Thyroid gland (tissue), 4 donors: ENCODE measurements at regions not wholly inside any gene's neighbourhood (a gene's known extent, or its start where the extent isn't known, plus 50 kb on each side); places are given as distances from the start of the nearest gene placed in this dataset.

Experiments
- DNase-seq, 2 donors: peaks; one replicate each; pipeline ENCODE4 v3.0.0-alpha.2; 2019
- H3K27ac ChIP-seq, 3 donors: fragments of 200-600 bp; sonication (generic); 1 replicate in 2 of 3; 2 replicates in 1 of 3; pipeline ENCODE4 v1.5.1; 2016 to 2019; ENCODE audit warnings: mild to moderate bottlenecking in 1 of 3, moderate library complexity in 1 of 3
- H3K27me3 ChIP-seq: fragments of 200-600 bp; sonication (generic); one replicate; pipeline ENCODE4 v1.5.1; 2019
- H3K36me3 ChIP-seq, 2 donors: fragments of 200-600 bp; sonication (generic); one replicate each; pipeline ENCODE4 v1.5.1; 2016 to 2019
- H3K4me1 ChIP-seq, 2 donors: fragments of 200-600 bp; sonication (generic); one replicate each; pipeline ENCODE4 v1.5.1; 2017 to 2019
- H3K4me3 ChIP-seq, 3 donors: fragments of 200-600 bp; sonication (generic); replicated peaks in 1 of 3; 1 replicate in 2 of 3; 2 replicates in 1 of 3; pipeline ENCODE4 v1.5.1; 2016; ENCODE audit warnings: mild to moderate bottlenecking in 1 of 3
- H3K9me3 ChIP-seq: fragments of 200-600 bp; sonication (generic); one replicate; pipeline ENCODE4 v1.5.1; 2017
- CTCF ChIP-seq, 6 experiments: fragments of 200-600 bp in 3 of 6; fragments of 450-650 bp in 3 of 6; sonication (generic) in 3 of 6; IDR thresholded peaks; one replicate each; pipeline ENCODE4 v1.5.1; 2016 to 2019; ENCODE audit warnings: antibody characterized with exemption in 6 of 6, mild to moderate bottlenecking in 2 of 6, inconsistent platforms in 1 of 6, moderate library complexity in 1 of 6
- POLR2A ChIP-seq, 2 donors: fragments of 450-650 bp; IDR thresholded peaks; one replicate each; pipeline ENCODE4 v1.6.1; 2017; ENCODE audit warnings: antibody characterized with exemption in 2 of 2, mild to moderate bottlenecking in 2 of 2, moderate library complexity in 1 of 2
- WGBS, 2 donors: methylation state at CpG; one replicate each; pipeline ENCODE4 v1.1.5; 2017; 5-methylcytosine and 5-hydroxymethylcytosine counted together
- intact Hi-C: fragments of 100-400 bp; cut with DNase I; formaldehyde crosslinking; loops from one replicate; pipeline ENCODE4 v1.15.1; 2023

GRCh38 chr6:43912598-43913371 is 142.8 kb downstream of the VEGFA start:
- no peak for DNase-seq
- peaks cover 42 to 74% of the 10 kb centered on the region in 2 donors for H3K4me1 ChIP-seq
- no peak overlapping the region for H3K4me3 ChIP-seq
- WGBS, 2 donors, result 75 to 87% methylated on average over 11 to 14 of the region's 14 CpGs
- intact Hi-C loops, result no loop called here
- no peaks in the 10 kb centered on the region for H3K36me3 ChIP-seq
- TF ChIP-seq POLR2A (IDR thresholded peaks at IDR 0.05) (no peak), CTCF (IDR thresholded peaks at IDR 0.05) (no peak)
- H3K27me3 ChIP-seq, result no peaks in the 10 kb centered on the region
- H3K9me3 ChIP-seq, result no peaks in the 10 kb centered on the region
- peak overlapping the region; percentile 67 to 86 (median 79) for H3K27ac ChIP-seq

- H3K9me3 ChIP-seq, result no peaks in the 10 kb centered on the region
- peak overlapping the region; percentile 67 to 86 (median 79) for H3K27ac ChIP-seq
- peaks cover 42 to 70% of the 10 kb centered on the region in 2 donors for H3K4me1 ChIP-seq
- no peaks in the 10 kb centered on the region for H3K27me3 ChIP-seq
- no peak for TF ChIP-seq CTCF (IDR thresholded peaks at IDR 0.05)
- no peak for TF ChIP-seq POLR2A (IDR thresholded peaks at IDR 0.05)
- DNase-seq, result no peak
- H3K4me3 ChIP-seq, result no peak overlapping the region
- 83 to 88% methylated on average over 7 of the region's 7 CpGs for WGBS, 2 donors
- intact Hi-C loops, result no loop called here
- no peaks in the 10 kb centered on the region for H3K36me3 ChIP-seq
Measured at GRCh38 chr6:43912116-43912577, 142.1 kb downstream of the VEGFA start.

- Histone ChIP-seq H3K27ac (peak overlapping the region; percentile 67 to 86 (median 79)), H3K36me3 (no peaks in the 10 kb centered on the region), H3K4me1 (peaks cover 42 to 65% of the 10 kb centered on the region in 2 donors), H3K27me3 (no peaks in the 10 kb centered on the region), H3K4me3 (no peak overlapping the region), H3K9me3 (no peaks in the 10 kb centered on the region)
- 34 to 43% methylated on average over 8 of the region's 8 CpGs for WGBS, 2 donors
- DNase-seq, result peak; percentile 50 to 51
- intact Hi-C loops, result no loop called here
- TF ChIP-seq CTCF (IDR thresholded peaks at IDR 0.05), result no peak
- no peak for TF ChIP-seq POLR2A (IDR thresholded peaks at IDR 0.05)
Measured at GRCh38 chr6:43911354-43912115, 141.5 kb downstream of the VEGFA start.

GRCh38 chr6:43910638-43911353 is 140.8 kb downstream of the VEGFA start:
- DNase-seq, result no peak
- TF ChIP-seq POLR2A (IDR thresholded peaks at IDR 0.05) (no peak), CTCF (IDR thresholded peaks at IDR 0.05) (no peak)
- WGBS, 2 donors, result 50 to 54% methylated on average over 5 to 6 of the region's 6 CpGs
- H3K27ac ChIP-seq, result peak overlapping the region in 2 of 3 donors; percentile 26 to 86
- no peaks in the 10 kb centered on the region for H3K36me3 ChIP-seq
- intact Hi-C loops, result no loop called here
- no peaks in the 10 kb centered on the region for H3K9me3 ChIP-seq
- peaks cover 36 to 58% of the 10 kb centered on the region in 2 donors for H3K4me1 ChIP-seq
- no peak overlapping the region for H3K4me3 ChIP-seq
- no peaks in the 10 kb centered on the region for H3K27me3 ChIP-seq
